Muscle of leg (tissue), 3 donors: ENCODE measurements at regions not wholly inside any gene's neighbourhood (a gene's known extent, or its start where the extent isn't known, plus 50 kb on each side); places are given as distances from the start of the nearest gene placed in this dataset.
"Not testable (repeated sequence)": the region's sequence is repeated elsewhere in the genome, so short reads cannot be mapped to it uniquely, and the experiment has no call there.

Experiments
- DNase-seq: peaks from one replicate; pipeline ENCODE4 v3.0.0; 2013
- H3K27ac ChIP-seq: one replicate; pipeline ENCODE4 v1.5.1; 2013; ENCODE audit warnings: mild to moderate bottlenecking, low read length, control low read depth
- H3K27me3 ChIP-seq: one replicate; pipeline ENCODE4 v1.6.1; 2013; ENCODE audit warnings: low read length; ENCODE audit not compliant: control insufficient read depth, insufficient read depth
- H3K36me3 ChIP-seq: one replicate; pipeline ENCODE4 v1.6.1; 2013; ENCODE audit warnings: low read length; ENCODE audit not compliant: control insufficient read depth, insufficient read depth
- H3K4me1 ChIP-seq: one replicate; pipeline ENCODE4 v1.6.1; 2013; ENCODE audit warnings: low read length; ENCODE audit not compliant: control insufficient read depth, insufficient read depth
- H3K4me3 ChIP-seq: one replicate; pipeline ENCODE4 v1.5.1; 2013; ENCODE audit warnings: low read length, control low read depth
- H3K9me3 ChIP-seq: replicated peaks from 2 replicates; pipeline ENCODE4 v1.6.1; 2013; ENCODE audit warnings: low read depth, low read length; ENCODE audit not compliant: control insufficient read depth
- WGBS: methylation state at CpG from one replicate; pipeline ENCODE4 v1.1.5; 2013; ENCODE audit warnings: missing lambda C conversion rate; ENCODE audit not compliant: insufficient coverage; 5-methylcytosine and 5-hydroxymethylcytosine counted together

DNA sequence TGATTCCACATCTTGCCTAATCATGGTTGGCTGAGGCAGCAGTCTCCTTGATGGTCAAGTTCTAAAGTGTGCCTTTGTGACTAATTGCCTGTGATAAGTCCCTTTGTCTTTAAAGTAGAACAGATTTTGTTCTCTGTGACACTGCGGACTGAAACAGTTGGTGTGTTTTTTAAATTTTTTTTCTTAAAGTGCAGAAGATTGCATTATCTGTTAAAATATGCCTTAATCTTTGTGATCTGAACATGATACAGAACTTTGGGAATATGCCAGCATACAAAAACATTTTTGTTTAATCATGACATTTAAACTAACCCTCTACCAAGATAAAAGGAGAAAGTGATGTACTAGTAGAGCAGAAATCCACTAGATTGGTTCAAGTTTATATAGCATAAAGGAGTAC lies 1260.6 kb upstream of the ADGRL2 start:
- H3K4me1 ChIP-seq: no peaks in the 10 kb centered on the region
- H3K36me3 ChIP-seq: no peaks in the 10 kb centered on the region
- no peaks in the 10 kb centered on the region for H3K9me3 ChIP-seq
- H3K27ac ChIP-seq: no peak overlapping the region
- no CpG with 5 or more reads among the region's 1 CpG for WGBS
- H3K4me3 ChIP-seq: no peak overlapping the region
- DNase-seq: no peak
- H3K27me3 ChIP-seq: no peaks in the 10 kb centered on the region

DNA sequence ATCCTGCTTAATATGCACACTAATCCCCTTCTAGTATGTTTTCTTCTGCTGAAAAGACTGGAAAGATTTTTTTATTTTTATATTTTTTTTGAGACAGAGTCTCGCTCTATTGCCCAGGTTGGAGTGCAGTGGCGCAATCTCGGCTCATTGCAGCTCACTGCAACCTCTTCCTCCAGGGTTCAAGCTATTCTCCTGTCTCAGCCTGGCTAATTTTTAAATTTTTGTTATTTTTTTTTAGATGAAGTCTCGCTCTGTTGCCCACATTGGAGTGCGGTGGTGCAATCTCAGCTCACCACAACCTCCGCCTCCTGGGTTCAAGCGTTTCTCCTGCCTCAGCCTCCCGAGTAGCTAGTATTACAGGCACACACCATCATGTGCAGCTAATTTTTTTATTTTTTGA lies 1261.4 kb upstream of the ADGRL2 start:
- not testable (repeated sequence) for H3K36me3 ChIP-seq, H3K27me3 ChIP-seq, H3K4me1 ChIP-seq, H3K27ac ChIP-seq, H3K4me3 ChIP-seq, H3K9me3 ChIP-seq, DNase-seq
- WGBS: no CpG with 5 or more reads among the region's 8 CpGs

DNA sequence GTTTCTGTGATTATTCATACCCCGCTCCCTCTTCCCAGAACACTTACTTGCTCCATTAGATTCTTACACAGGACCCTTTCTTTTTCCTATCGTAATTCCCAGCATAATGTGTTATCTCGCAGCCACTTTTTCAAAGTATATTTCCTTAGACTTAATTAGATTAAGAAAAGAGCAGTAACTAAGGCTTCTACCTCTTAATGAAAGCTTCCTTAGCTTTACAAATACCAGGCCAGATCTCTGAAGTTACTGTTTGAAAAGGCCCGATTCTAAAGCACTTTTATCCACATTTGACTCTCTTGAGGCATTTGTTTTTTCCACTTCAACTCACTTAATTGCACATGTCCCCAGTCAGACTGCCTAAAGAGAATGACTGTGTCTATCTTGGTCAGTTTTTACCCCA lies 1264.3 kb upstream of the ADGRL2 start:
- Histone ChIP-seq H3K4me3 (no peak overlapping the region), H3K4me1 (peaks cover 2% of the 10 kb centered on the region), H3K9me3 (no peaks in the 10 kb centered on the region), H3K36me3 (no peaks in the 10 kb centered on the region), H3K27ac (no peak overlapping the region), H3K27me3 (no peaks in the 10 kb centered on the region)
- no peak for DNase-seq
- no CpG with 5 or more reads among the region's 4 CpGs for WGBS

DNA sequence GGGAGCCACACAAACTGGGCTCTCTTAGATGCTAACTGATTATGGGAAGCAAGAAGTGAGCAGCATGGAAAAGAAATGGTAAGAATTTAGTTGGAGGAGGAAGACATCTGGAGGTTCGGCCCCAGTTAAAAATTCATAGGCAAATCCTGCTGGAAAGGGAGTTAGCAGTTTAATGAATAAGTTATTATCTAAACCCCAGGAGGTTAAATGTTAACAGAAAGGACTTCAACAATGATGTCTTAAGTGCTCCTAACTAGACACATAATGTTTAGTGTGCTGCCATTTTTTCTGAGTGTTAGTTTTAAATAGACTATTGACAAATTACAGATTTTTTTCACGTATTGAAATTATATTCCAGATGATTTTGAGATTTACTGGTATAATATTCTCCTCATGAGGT lies 1265.3 kb upstream of the ADGRL2 start:
- WGBS: no CpG with 5 or more reads among the region's 2 CpGs

DNA sequence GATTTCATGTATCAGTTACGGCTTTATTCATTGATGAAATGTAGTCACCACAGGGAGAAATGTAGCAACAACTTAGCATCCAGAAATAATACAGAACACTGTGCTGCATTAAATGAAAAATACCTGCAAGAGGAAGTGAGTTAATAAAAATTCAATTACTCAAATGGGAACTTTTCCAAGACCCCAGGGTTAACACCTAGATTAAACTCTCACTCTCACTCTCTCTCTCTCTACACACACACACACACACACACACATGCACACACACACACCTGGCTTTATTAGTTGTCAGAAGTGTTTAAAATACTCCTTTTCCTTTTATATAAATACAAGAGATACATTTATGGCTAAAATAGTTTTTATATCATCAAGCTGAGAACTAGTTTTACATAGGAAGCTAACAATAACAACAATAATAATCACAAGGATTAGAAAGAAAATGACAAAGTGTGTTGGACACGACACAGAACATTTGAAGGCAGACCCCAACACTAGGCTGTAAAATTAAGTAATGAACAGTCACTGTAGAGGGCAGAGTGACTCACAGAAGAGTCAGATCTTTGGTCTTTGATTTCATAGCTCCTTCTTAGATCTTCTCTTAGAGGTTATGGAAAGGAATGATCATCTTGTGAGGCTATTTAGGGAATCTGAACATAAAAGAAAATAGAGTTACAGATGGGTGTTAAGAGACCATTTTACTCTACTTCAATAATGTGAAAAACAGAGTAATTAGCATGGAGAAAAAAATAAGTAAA lies 1266.0 kb upstream of the ADGRL2 start:
- H3K4me3 ChIP-seq: no peak overlapping the region
- DNase-seq: no peak
- WGBS: no CpG with 5 or more reads among the region's 2 CpGs

More for the DNA sequence above, 1265.3 kb upstream of the ADGRL2 start:
- no peak overlapping the region for H3K4me3 ChIP-seq
- no peaks in the 10 kb centered on the region for H3K27me3 ChIP-seq
- peaks cover 2% of the 10 kb centered on the region for H3K4me1 ChIP-seq
- no peaks in the 10 kb centered on the region for H3K9me3 ChIP-seq
- H3K36me3 ChIP-seq: no peaks in the 10 kb centered on the region
- no peak for DNase-seq
- no peak overlapping the region for H3K27ac ChIP-seq

DNA sequence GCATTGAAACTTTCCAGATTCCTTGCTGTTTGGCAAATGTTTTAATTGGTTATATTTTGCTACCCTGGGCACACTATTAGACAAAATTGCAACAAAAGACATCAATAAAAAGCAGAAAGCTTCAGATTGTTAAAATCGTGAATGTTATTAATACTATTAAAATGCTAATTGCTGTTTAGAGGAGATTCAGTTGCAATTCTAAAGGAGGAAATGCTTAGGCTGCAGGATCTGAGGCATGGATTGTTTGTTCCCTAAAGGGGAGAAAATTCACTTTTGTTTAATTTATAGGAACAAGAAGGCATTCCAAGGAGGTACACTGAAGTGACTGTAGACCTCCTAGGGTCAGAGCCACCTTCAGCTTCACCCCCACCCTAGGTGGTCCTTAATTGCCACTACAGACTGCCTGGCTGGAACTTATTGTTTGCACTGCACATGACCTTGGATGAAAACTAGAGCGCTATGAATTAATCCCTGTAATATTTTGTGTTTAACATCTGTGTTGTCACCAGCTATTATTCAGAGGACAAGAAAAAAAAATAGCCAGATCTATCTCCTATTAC lies 1266.9 kb upstream of the ADGRL2 start:
- WGBS: no CpG with 5 or more reads among the region's 2 CpGs
- no peak overlapping the region for H3K27ac ChIP-seq
- H3K36me3 ChIP-seq: no peaks in the 10 kb centered on the region
- no peaks in the 10 kb centered on the region for H3K27me3 ChIP-seq
- H3K9me3 ChIP-seq: no peaks in the 10 kb centered on the region
- DNase-seq: peak; percentile 25
- H3K4me1 ChIP-seq: peaks cover 2% of the 10 kb centered on the region
- no peak overlapping the region for H3K4me3 ChIP-seq

More for the DNA sequence above, 1266.0 kb upstream of the ADGRL2 start:
- Histone ChIP-seq H3K36me3 (no peaks in the 10 kb centered on the region), H3K4me1 (peaks cover 2% of the 10 kb centered on the region), H3K27ac (no peak overlapping the region), H3K27me3 (no peaks in the 10 kb centered on the region), H3K9me3 (no peaks in the 10 kb centered on the region)

DNA sequence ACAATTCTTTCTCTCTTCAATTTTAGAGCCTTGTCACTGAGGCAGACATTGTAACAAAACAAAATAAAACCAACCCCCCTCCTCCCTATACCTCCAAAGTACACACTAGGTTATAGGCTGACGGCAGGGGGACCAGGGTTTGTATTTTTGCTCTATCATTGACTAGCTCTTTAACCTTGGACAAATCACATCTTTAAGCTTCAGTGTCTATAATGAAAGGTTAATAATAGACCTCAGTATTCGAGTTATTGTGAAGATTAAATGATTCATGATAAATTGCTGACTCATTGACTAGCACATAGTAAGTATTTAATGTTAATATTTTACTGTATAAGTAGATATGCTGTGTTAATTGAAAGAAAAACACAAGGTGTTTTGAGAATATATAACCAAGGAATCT lies 1267.6 kb upstream of the ADGRL2 start:
- Histone ChIP-seq H3K9me3 (no peaks in the 10 kb centered on the region), H3K36me3 (no peaks in the 10 kb centered on the region), H3K27me3 (no peaks in the 10 kb centered on the region), H3K4me3 (no peak overlapping the region), H3K27ac (no peak overlapping the region), H3K4me1 (peaks cover 2% of the 10 kb centered on the region)
- no CpG with 5 or more reads among the region's 2 CpGs for WGBS
- DNase-seq: no peak

DNA sequence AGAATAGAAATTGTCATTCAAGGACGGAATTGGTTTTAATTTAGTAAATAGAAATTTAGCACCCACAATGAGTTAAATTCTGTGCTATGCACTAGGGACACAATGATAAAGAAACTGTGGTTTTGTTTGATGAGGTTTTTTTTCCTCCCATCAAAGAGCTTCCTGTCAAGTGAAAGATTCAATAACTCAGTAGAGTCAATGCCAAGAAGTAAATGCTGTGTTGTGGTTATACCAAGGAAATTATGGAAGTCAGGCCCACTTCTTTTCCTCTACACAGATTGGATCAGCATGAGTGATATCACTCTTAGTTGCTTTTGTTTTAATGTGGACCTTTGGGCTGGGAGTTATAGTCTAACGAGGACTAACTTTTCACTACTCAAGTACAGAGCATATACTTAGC lies 1269.6 kb upstream of the ADGRL2 start:
- Histone ChIP-seq H3K36me3 (no peaks in the 10 kb centered on the region), H3K4me1 (peaks cover 2% of the 10 kb centered on the region), H3K9me3 (no peaks in the 10 kb centered on the region), H3K27ac (no peak overlapping the region), H3K4me3 (no peak overlapping the region), H3K27me3 (no peaks in the 10 kb centered on the region)
- WGBS: no CpG with 5 or more reads among the region's 2 CpGs
- no peak for DNase-seq

DNA sequence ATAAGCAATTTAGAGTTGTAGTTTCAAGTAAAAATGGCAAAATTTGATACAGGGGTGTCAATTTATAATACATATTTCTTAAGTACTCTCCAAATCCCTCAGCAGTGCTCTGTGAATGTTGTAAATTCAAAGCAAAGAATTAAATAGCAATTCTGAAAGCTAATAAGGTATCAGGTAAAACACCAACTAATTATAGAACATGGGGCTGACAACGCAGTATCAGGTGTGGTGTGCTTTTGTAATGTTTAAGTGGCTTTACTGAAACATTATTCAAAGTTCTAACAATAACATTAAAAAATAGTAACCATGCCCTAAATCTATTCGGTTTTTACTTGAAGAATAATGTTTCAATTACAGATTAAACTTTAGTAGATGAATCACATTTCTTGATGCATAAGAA lies 1271.2 kb upstream of the ADGRL2 start:
- H3K36me3 ChIP-seq: no peaks in the 10 kb centered on the region
- peaks cover 2% of the 10 kb centered on the region for H3K4me1 ChIP-seq
- no peak for DNase-seq
- no peaks in the 10 kb centered on the region for H3K9me3 ChIP-seq
- no peaks in the 10 kb centered on the region for H3K27me3 ChIP-seq
- H3K4me3 ChIP-seq: no peak overlapping the region
- no peak overlapping the region for H3K27ac ChIP-seq
- no CpG with 5 or more reads among the region's 2 CpGs for WGBS

DNA sequence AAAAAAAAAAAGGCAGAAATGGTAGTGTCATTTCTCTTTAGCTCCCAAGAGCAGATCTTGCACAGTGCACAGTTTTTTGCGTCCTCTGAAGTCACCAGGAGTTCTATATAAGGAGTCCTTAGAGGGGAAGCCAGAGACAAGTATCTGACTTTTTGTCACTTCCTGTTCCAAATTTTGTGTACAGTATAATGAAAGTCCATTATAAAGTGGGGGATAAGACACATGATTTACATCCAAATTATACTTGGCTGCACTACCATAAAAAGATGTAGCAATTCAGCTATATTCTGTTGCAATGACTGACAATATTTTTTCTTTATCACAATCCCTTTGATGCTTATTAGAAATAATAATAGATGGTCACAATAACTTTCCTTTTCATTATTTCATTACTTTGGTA lies 1276.9 kb upstream of the ADGRL2 start:
- no CpG with 5 or more reads among the region's 1 CpG for WGBS
- no peaks in the 10 kb centered on the region for H3K27me3 ChIP-seq
- no peaks in the 10 kb centered on the region for H3K36me3 ChIP-seq
- no peak overlapping the region for H3K27ac ChIP-seq
- no peak overlapping the region for H3K4me3 ChIP-seq
- DNase-seq: no peak
- no peaks in the 10 kb centered on the region for H3K4me1 ChIP-seq
- H3K9me3 ChIP-seq: no peaks in the 10 kb centered on the region

DNA sequence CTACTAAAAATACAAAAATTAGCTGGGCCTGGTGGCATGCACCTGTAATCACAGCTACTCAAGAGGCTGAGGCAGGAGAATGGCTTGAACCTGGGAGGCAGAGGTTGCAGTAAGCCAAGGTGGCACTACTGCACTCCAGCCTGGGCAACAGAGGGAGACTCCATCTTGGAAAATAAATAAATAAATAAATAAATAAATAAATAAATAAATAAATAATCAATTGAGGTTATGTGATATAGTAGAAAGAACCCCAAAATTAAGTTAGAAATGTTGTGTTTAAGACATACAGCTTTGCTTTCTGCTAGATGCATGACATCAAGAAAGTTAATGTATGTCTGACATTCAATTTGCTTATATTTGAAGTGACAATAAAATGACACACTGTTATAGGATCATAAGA lies 1277.7 kb upstream of the ADGRL2 start:
- not testable (repeated sequence) for H3K36me3 ChIP-seq, H3K4me3 ChIP-seq, H3K27ac ChIP-seq, DNase-seq, H3K4me1 ChIP-seq, H3K9me3 ChIP-seq, H3K27me3 ChIP-seq
